ENCODE measurements at regions not wholly inside any gene's neighbourhood (a gene's known extent, or its start where the extent isn't known, plus 50 kb on each side); places are given as distances from the start of the nearest gene placed in this dataset.

DNA sequence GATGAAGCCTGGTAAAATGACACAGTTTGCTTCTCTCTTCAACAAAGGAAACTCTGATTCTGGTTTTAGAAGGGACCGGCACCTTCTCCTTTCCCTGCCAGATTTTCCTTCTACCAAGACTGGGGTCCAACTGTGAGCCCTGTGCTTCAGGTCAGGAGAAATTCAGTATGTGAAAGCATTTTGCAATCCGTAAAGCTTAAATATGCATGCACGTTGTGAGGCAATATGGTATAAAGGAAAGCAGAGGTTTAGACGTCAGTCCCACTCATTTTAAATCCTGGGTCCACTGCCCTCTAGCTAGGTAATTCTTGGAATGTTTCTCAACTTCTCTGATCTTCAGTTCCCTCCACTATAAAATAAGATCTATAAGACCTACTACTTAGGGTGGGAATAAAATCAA, 359.0 kb upstream of the NPSR1 start:
- Histone ChIP-seq H3K27ac (replicated peaks) (no peak overlapping the region), H3K27me3 (ENCODE audit: insufficient read depth, poor library complexity, severe bottlenecking) (no peaks in the 10 kb centered on the region), H3K4me3 (replicated peaks; ENCODE audit: insufficient read depth, low read length) (no peak overlapping the region)
- TF ChIP-seq, protein P1, sequence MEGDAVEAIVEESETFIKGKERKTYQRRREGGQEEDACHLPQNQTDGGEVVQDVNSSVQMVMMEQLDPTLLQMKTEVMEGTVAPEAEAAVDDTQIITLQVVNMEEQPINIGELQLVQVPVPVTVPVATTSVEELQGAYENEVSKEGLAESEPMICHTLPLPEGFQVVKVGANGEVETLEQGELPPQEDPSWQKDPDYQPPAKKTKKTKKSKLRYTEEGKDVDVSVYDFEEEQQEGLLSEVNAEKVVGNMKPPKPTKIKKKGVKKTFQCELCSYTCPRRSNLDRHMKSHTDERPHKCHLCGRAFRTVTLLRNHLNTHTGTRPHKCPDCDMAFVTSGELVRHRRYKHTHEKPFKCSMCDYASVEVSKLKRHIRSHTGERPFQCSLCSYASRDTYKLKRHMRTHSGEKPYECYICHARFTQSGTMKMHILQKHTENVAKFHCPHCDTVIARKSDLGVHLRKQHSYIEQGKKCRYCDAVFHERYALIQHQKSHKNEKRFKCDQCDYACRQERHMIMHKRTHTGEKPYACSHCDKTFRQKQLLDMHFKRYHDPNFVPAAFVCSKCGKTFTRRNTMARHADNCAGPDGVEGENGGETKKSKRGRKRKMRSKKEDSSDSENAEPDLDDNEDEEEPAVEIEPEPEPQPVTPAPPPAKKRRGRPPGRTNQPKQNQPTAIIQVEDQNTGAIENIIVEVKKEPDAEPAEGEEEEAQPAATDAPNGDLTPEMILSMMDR (IDR thresholded peaks at IDR 0.05; ENCODE audit: insufficient read depth, low read length), result no peak
- TF ChIP-seq GABPA (IDR thresholded peaks at IDR 0.05; ENCODE audit: low read depth) (no peak), POLR2AphosphoS5 (IDR thresholded peaks at IDR 0.05; ENCODE audit: low read depth) (no peak), SPI1 (IDR thresholded peaks at IDR 0.05; ENCODE audit: borderline replicate concordance, low read depth) (no peak)
- TF ChIP-seq, protein P2, sequence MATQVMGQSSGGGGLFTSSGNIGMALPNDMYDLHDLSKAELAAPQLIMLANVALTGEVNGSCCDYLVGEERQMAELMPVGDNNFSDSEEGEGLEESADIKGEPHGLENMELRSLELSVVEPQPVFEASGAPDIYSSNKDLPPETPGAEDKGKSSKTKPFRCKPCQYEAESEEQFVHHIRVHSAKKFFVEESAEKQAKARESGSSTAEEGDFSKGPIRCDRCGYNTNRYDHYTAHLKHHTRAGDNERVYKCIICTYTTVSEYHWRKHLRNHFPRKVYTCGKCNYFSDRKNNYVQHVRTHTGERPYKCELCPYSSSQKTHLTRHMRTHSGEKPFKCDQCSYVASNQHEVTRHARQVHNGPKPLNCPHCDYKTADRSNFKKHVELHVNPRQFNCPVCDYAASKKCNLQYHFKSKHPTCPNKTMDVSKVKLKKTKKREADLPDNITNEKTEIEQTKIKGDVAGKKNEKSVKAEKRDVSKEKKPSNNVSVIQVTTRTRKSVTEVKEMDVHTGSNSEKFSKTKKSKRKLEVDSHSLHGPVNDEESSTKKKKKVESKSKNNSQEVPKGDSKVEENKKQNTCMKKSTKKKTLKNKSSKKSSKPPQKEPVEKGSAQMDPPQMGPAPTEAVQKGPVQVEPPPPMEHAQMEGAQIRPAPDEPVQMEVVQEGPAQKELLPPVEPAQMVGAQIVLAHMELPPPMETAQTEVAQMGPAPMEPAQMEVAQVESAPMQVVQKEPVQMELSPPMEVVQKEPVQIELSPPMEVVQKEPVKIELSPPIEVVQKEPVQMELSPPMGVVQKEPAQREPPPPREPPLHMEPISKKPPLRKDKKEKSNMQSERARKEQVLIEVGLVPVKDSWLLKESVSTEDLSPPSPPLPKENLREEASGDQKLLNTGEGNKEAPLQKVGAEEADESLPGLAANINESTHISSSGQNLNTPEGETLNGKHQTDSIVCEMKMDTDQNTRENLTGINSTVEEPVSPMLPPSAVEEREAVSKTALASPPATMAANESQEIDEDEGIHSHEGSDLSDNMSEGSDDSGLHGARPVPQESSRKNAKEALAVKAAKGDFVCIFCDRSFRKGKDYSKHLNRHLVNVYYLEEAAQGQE (IDR thresholded peaks at IDR 0.05; ENCODE audit: insufficient replicate concordance, low read depth), result no peak
- no peak for DNase-seq (ENCODE audit: low read depth in 1 of 2, low spot score in 1 of 2)

DNA sequence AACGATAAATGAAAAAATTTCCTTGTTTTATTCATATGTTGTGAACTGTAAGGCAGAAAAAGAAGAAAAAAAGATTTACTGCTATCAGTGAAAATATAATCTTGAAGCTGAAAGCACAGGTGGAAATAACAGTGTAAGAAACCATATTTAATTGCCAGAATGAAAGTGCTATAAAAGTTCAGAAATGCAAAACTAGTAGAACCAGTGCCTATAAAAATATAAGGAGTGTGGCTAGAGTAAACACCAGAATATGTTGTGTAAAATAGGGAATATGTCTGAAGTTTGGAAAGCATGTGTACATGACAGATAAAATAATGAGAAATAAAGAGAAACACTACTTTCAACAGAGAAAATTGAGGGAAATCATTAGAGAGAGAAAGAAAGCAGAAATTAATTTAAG, 350.5 kb upstream of the NPSR1 start:
- TF ChIP-seq SPI1 (IDR thresholded peaks at IDR 0.05; ENCODE audit: borderline replicate concordance, low read depth) (no peak), GABPA (IDR thresholded peaks at IDR 0.05; ENCODE audit: low read depth) (no peak), POLR2AphosphoS5 (IDR thresholded peaks at IDR 0.05; ENCODE audit: low read depth) (no peak)
- TF ChIP-seq, protein P1 (IDR thresholded peaks at IDR 0.05; ENCODE audit: insufficient read depth, low read length), result no peak
- TF ChIP-seq, protein P2 (IDR thresholded peaks at IDR 0.05; ENCODE audit: insufficient replicate concordance, low read depth), result no peak
- H3K27ac ChIP-seq (replicated peaks), result no peak overlapping the region
- no peak for DNase-seq (ENCODE audit: low read depth in 1 of 2, low spot score in 1 of 2)
- H3K4me3 ChIP-seq (replicated peaks; ENCODE audit: insufficient read depth, low read length), result no peak overlapping the region
- H3K27me3 ChIP-seq (ENCODE audit: insufficient read depth, poor library complexity, severe bottlenecking), result no peaks in the 10 kb centered on the region

DNA sequence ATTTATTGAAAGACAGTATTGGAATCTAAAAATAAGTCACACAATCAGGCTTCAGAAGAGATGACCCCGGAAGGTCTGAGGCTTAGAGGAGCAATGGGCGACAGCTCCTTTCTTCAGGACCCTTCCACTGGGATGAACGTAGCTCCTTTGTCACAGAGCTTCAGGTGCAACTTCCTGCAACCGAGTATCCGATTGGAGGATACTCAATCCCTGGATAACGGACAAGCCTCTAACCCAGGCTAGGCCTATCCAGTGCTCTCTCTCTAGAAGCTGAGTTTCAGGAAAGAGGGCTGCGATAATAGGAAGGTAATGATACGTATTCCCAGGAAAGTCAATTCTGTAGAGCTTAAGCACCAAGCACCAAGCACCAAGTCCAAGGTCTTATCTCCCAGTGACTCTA, 349.4 kb upstream of the NPSR1 start:
- TF ChIP-seq, protein P1 (IDR thresholded peaks at IDR 0.05; ENCODE audit: insufficient read depth, low read length), result no peak
- TF ChIP-seq POLR2AphosphoS5 (IDR thresholded peaks at IDR 0.05; ENCODE audit: low read depth) (no peak), SPI1 (IDR thresholded peaks at IDR 0.05; ENCODE audit: borderline replicate concordance, low read depth) (no peak), GABPA (IDR thresholded peaks at IDR 0.05; ENCODE audit: low read depth) (no peak)
- TF ChIP-seq, protein P2 (IDR thresholded peaks at IDR 0.05; ENCODE audit: insufficient replicate concordance, low read depth), result no peak
- no peaks in the 10 kb centered on the region for H3K27me3 ChIP-seq (ENCODE audit: insufficient read depth, poor library complexity, severe bottlenecking)
- no peak for DNase-seq (ENCODE audit: low read depth in 1 of 2, low spot score in 1 of 2)
- no peak overlapping the region for H3K27ac ChIP-seq (replicated peaks)
- no peak overlapping the region for H3K4me3 ChIP-seq (replicated peaks; ENCODE audit: insufficient read depth, low read length)

All from HL-60 (cell line).